22Rv1 (cell line): ENCODE measurements at regions not wholly inside any gene's neighbourhood (a gene's known extent, or its start where the extent isn't known, plus 50 kb on each side); places are given as distances from the start of the nearest gene placed in this dataset.

ENCODE experiments used
- ZFX ChIP-seq: fragments of 450-650 bp; IDR thresholded peaks from 2 replicates; pipeline ENCODE4 v1.6.1; 2017; ENCODE audit warnings: antibody characterized with exemption, borderline replicate concordance
- TF ChIP-seq, protein P1 (sequence below): fragments of 450-650 bp; IDR thresholded peaks from 2 replicates; pipeline ENCODE4 v1.5.1; 2017; ENCODE audit warnings: mild to moderate bottlenecking

DNA sequence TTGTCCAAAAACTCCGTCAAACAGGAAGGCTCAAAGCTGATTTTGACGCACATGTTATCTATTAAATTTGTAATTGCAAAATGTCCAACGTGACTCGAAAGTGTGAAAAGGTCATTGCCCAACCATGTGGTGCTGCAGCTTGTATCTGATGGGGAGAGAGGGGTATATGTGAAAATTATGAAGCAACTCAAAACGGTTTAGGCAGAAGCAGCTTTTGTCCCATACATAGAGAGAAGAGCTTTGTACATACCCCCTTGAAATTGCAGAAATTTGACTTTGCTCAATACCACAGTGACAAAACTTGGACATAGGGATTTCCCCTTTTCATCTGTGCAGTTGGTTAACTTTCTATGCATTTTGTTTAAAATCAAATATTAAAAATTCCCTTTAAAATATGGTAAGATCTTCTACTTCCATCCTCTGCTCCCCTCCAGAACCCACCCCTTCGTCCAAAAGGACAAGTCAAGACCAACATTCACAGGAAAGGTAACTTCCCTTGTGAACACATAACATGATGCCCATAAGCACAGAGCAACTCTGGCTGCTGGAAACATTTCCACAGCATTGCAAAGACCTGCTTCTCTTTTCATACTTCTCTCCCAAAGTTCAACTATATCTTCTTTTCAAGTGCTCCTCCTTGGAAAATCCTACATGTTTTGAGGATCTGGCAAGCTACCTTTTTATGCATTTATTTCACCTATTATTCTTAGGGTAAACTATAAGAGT is 253.7 kb upstream of the THBS1 start:
- TF ChIP-seq, protein P1, sequence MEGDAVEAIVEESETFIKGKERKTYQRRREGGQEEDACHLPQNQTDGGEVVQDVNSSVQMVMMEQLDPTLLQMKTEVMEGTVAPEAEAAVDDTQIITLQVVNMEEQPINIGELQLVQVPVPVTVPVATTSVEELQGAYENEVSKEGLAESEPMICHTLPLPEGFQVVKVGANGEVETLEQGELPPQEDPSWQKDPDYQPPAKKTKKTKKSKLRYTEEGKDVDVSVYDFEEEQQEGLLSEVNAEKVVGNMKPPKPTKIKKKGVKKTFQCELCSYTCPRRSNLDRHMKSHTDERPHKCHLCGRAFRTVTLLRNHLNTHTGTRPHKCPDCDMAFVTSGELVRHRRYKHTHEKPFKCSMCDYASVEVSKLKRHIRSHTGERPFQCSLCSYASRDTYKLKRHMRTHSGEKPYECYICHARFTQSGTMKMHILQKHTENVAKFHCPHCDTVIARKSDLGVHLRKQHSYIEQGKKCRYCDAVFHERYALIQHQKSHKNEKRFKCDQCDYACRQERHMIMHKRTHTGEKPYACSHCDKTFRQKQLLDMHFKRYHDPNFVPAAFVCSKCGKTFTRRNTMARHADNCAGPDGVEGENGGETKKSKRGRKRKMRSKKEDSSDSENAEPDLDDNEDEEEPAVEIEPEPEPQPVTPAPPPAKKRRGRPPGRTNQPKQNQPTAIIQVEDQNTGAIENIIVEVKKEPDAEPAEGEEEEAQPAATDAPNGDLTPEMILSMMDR = no peak
- TF ChIP-seq ZFX = no peak
